HepG2 (cell line): ENCODE measurements at regions not wholly inside any gene's neighbourhood (a gene's known extent, or its start where the extent isn't known, plus 50 kb on each side); places are given as distances from the start of the nearest gene placed in this dataset.

Experiments used
- ATAC-seq: fragments of 200-7000 bp; cut with Tn5 transposase; 3 replicates; pipeline ENCODE4 v1.9.1; 2020; ENCODE audit warnings: mild to moderate bottlenecking, moderate library complexity
- BruUV-seq: library from RNA; stranded (reverse); fragments of 400-500 nt; replicated peaks from 2 replicates; lab custom pipeline; 2021; lab: Mats Ljungman, UMichigan
- CTCF ChIA-PET: fragments of 300-600 bp; formaldehyde crosslinking; extraction: SDS; loops from one replicate; lab custom pipeline; 2021; ENCODE audit warnings: low total read pairs, inconsistent platforms, low intra/inter-chr PET ratio; lab: Yijun Ruan, JAX
- POLR2A ChIA-PET: fragments of 350-600 bp; sonication (Branson Sonifier 250); formaldehyde crosslinking; loops from one replicate; lab custom pipeline; 2020; ENCODE audit warnings: antibody characterized with exemption, inconsistent platforms; lab: Yijun Ruan, JAX
- DNase-seq: peaks from one replicate; pipeline ENCODE4 v3.0.0-alpha.2; 2015; ENCODE audit warnings: low spot score
- FAIRE-seq: peaks from 3 replicates; lab custom pipeline; 2011; peaks lifted over from hg19 to GRCh38; lab: Jason Lieb, UNC
- H2AFZ ChIP-seq: one replicate; pipeline ENCODE4 v1.6.1; 2011; ENCODE audit warnings: low read length, inconsistent platforms
- H3K27ac ChIP-seq: fragments of 300-600 bp; 3 replicates; pipeline ENCODE4 v1.8.0; 2011; ENCODE audit warnings: mixed run types, mild to moderate bottlenecking, mixed read lengths, low read length, inconsistent platforms; ENCODE audit not compliant: insufficient read depth; ENCODE audit errors: extremely low read length
- H3K27me3 ChIP-seq, 2 experiments: fragments of 200-600 bp in 1 of 2; 2 replicates in 1 of 2; 3 replicates in 1 of 2; pipeline versions ENCODE4 v1.6.0 to v1.8.0; 2011; ENCODE audit warnings: low read length in 2 of 2, mild to moderate bottlenecking in 2 of 2, moderate library complexity in 2 of 2, inconsistent platforms in 1 of 2; ENCODE audit not compliant: insufficient read depth in 2 of 2, control insufficient read depth in 1 of 2
- H3K36me3 ChIP-seq, 2 experiments: fragments of 200-600 bp in 1 of 2; replicated peaks in 1 of 2; 2 replicates in 1 of 2; 3 replicates in 1 of 2; pipeline versions ENCODE4 v1.5.1 to v1.8.0; 2011; ENCODE audit warnings: low read length in 2 of 2, inconsistent platforms in 1 of 2; ENCODE audit not compliant: insufficient read depth in 2 of 2, control insufficient read depth in 1 of 2
- H3K4me1 ChIP-seq: 2 replicates; pipeline ENCODE4 v1.5.1; 2012; ENCODE audit warnings: low read length, inconsistent platforms; ENCODE audit not compliant: insufficient read depth
- H3K4me2 ChIP-seq: 2 replicates; pipeline ENCODE4 v1.6.0; 2011; ENCODE audit warnings: low read depth, low read length, inconsistent platforms
- H3K4me3 ChIP-seq, 3 experiments: fragments of 200-600 bp in 1 of 3; sonication (generic), shearing (Covaris generic) in 1 of 3; replicated peaks in 1 of 3; 2 replicates each; pipeline ENCODE4 v1.5.1; 2011 to 2016; ENCODE audit warnings: low read length in 3 of 3, inconsistent platforms in 2 of 3, low read depth in 2 of 3, mild to moderate bottlenecking in 2 of 3, control low read depth in 1 of 3, mixed read lengths in 1 of 3; ENCODE audit not compliant: insufficient read depth in 1 of 3
- H3K79me2 ChIP-seq: one replicate; pipeline ENCODE4 v1.6.1; 2011; ENCODE audit warnings: low read length, inconsistent platforms; ENCODE audit not compliant: insufficient read depth
- H3K9ac ChIP-seq: 2 replicates; pipeline ENCODE4 v1.6.0; 2011; ENCODE audit warnings: mild to moderate bottlenecking, low read depth, low read length, inconsistent platforms; ENCODE audit not compliant: insufficient read depth
- H3K9me3 ChIP-seq: 2 replicates; pipeline ENCODE4 v1.5.1; 2012; ENCODE audit warnings: mild to moderate bottlenecking, low read length
- H4K20me1 ChIP-seq: 2 replicates; pipeline ENCODE4 v1.6.0; 2011; ENCODE audit warnings: inconsistent platforms, mild to moderate bottlenecking, low read length, moderate library complexity; ENCODE audit not compliant: insufficient read depth
- ARID2 ChIP-seq: sonication (generic); formaldehyde crosslinking; IDR thresholded peaks from 2 replicates; pipeline ENCODE4 v1.8.1; 2022; ENCODE audit warnings: mild to moderate bottlenecking, missing genetic modification reagents, borderline replicate concordance
- CBX1 ChIP-seq: IDR thresholded peaks from one replicate; pipeline ENCODE4 v1.6.1; 2016; ENCODE audit warnings: antibody characterized with exemption, low read depth
- HNRNPUL1 ChIP-seq: fragments of 200-400 bp; formaldehyde crosslinking; IDR thresholded peaks from 2 replicates; pipeline ENCODE4 v1.6.1; 2017; ENCODE audit warnings: low read depth, mild to moderate bottlenecking, low read length, moderate library complexity
- KLF9 ChIP-seq: IDR thresholded peaks from 2 replicates; pipeline ENCODE4 v1.6.1; 2016; ENCODE audit warnings: low read depth
- NCOR1 ChIP-seq: fragments of 200-600 bp; sonication (generic); IDR thresholded peaks from 2 replicates; pipeline ENCODE4 v1.7.0; 2017; ENCODE audit warnings: antibody characterized with exemption, low read length, borderline replicate concordance
- PHF21A ChIP-seq: sonication (generic); formaldehyde crosslinking; IDR thresholded peaks from 2 replicates; pipeline ENCODE4 v1.5.0; 2020; ENCODE audit warnings: mild to moderate bottlenecking, missing genetic modification reagents
- RFX5 ChIP-seq: IDR thresholded peaks from 2 replicates; pipeline ENCODE4 v1.6.1; 2011; ENCODE audit warnings: low read depth, low read length, improper control_type of control experiment
- SUZ12 ChIP-seq: fragments of 150-350 bp; IDR thresholded peaks from 2 replicates; pipeline ENCODE4 v1.6.1; 2014; ENCODE audit warnings: low read depth, low read length
- TAF1 ChIP-seq: sonication (generic); formaldehyde crosslinking; IDR thresholded peaks from 2 replicates; pipeline ENCODE4 v1.4.0; 2020; ENCODE audit warnings: missing genetic modification reagents
- XRCC5 ChIP-seq: fragments of 200-400 bp; formaldehyde crosslinking; optimal IDR thresholded peaks from 2 replicates; pipeline ENCODE3; 2017; ENCODE audit warnings: mild to moderate bottlenecking, low read length
- ZFX ChIP-seq: sonication (generic); formaldehyde crosslinking; IDR thresholded peaks from 2 replicates; pipeline ENCODE4 v1.4.0; 2020; ENCODE audit warnings: mild to moderate bottlenecking, low read depth, missing genetic modification reagents, moderate library complexity
- ZNF367 ChIP-seq: sonication (generic); formaldehyde crosslinking; IDR thresholded peaks from 2 replicates; pipeline ENCODE4 v1.4.0; 2020; ENCODE audit warnings: missing genetic modification reagents, borderline replicate concordance
- ZNF44 ChIP-seq: sonication (generic); formaldehyde crosslinking; IDR thresholded peaks from 2 replicates; pipeline ENCODE4 v1.5.1; 2020; ENCODE audit warnings: mild to moderate bottlenecking, missing genetic modification reagents
- ZNF510 ChIP-seq: sonication (generic); formaldehyde crosslinking; IDR thresholded peaks from 2 replicates; pipeline ENCODE4 v1.4.0; 2020; ENCODE audit warnings: low read depth, mild to moderate bottlenecking, missing genetic modification reagents
- ZNF776 ChIP-seq: sonication (generic); formaldehyde crosslinking; IDR thresholded peaks from 2 replicates; pipeline ENCODE4 v1.4.0; 2020; ENCODE audit warnings: mild to moderate bottlenecking, missing genetic modification reagents
- WGBS: methylation state at CpG from one replicate; pipeline ENCODE4 v1.1.6; 2017; ENCODE audit warnings: low lambda C conversion rate; 5-methylcytosine and 5-hydroxymethylcytosine counted together
- in situ Hi-C: cut with HindIII; loops from 2 replicates; pipeline ENCODE4 v1.10.0; 2017; ENCODE audit warnings: low pct_unique_long_range_greater_than_20kb; ENCODE audit not compliant: extremely low pct_ligation_motif_present
- intact Hi-C: fragments of 100-400 bp; cut with micrococcal nuclease; formaldehyde crosslinking; loops from one replicate; pipeline ENCODE4 v1.10.0; 2022; ENCODE audit not compliant: unreplicated experiment
- TF ChIP-seq, protein P1 (sequence below): sonication (generic); formaldehyde crosslinking; IDR thresholded peaks from 2 replicates; pipeline ENCODE4 v1.4.0; 2020; ENCODE audit warnings: low read depth, mild to moderate bottlenecking, missing genetic modification reagents
- TF ChIP-seq, protein P2 (sequence below): sonication (generic); formaldehyde crosslinking; IDR thresholded peaks from 2 replicates; pipeline ENCODE4 v1.5.1; 2020; ENCODE audit warnings: missing genetic modification reagents, mild to moderate bottlenecking, borderline replicate concordance
- TF ChIP-seq, protein P3 (sequence below): sonication (generic); formaldehyde crosslinking; IDR thresholded peaks from 2 replicates; pipeline ENCODE4 v1.4.0; 2020; ENCODE audit warnings: missing genetic modification reagents

- Histone ChIP-seq H3K9ac (no peak overlapping the region), H3K27me3 (no peaks in the 10 kb centered on the region), H4K20me1 (no peaks in the 10 kb centered on the region), H3K9me3 (no peaks in the 10 kb centered on the region), H3K4me2 (no peak overlapping the region), H2AFZ (no peak overlapping the region), H3K36me3 (no peaks in the 10 kb centered on the region), H3K4me3 (no peak overlapping the region), H3K27ac (no peak overlapping the region), H3K79me2 (no peaks in the 10 kb centered on the region), H3K4me1 (peaks cover 14% of the 10 kb centered on the region)
- TF ChIP-seq PHF21A (no peak), TAF1 (no peak), SUZ12 (no peak), NCOR1 (no peak), ZNF367 (CRISPR knock-in tag) (no peak), XRCC5 (no peak), KLF9 (CRISPR knock-in tag) (no peak), ZNF510 (no peak), ZNF776 (CRISPR knock-in tag) (no peak), CBX1 (no peak), ZNF44 (no peak), HNRNPUL1 (no peak), ARID2 (CRISPR knock-in tag) (no peak), ZFX (no peak), RFX5 (no peak)
- TF ChIP-seq, protein P1, sequence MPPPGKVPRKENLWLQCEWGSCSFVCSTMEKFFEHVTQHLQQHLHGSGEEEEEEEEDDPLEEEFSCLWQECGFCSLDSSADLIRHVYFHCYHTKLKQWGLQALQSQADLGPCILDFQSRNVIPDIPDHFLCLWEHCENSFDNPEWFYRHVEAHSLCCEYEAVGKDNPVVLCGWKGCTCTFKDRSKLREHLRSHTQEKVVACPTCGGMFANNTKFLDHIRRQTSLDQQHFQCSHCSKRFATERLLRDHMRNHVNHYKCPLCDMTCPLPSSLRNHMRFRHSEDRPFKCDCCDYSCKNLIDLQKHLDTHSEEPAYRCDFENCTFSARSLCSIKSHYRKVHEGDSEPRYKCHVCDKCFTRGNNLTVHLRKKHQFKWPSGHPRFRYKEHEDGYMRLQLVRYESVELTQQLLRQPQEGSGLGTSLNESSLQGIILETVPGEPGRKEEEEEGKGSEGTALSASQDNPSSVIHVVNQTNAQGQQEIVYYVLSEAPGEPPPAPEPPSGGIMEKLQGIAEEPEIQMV (CRISPR knock-in tag) = no peak
- TF ChIP-seq, protein P2, sequence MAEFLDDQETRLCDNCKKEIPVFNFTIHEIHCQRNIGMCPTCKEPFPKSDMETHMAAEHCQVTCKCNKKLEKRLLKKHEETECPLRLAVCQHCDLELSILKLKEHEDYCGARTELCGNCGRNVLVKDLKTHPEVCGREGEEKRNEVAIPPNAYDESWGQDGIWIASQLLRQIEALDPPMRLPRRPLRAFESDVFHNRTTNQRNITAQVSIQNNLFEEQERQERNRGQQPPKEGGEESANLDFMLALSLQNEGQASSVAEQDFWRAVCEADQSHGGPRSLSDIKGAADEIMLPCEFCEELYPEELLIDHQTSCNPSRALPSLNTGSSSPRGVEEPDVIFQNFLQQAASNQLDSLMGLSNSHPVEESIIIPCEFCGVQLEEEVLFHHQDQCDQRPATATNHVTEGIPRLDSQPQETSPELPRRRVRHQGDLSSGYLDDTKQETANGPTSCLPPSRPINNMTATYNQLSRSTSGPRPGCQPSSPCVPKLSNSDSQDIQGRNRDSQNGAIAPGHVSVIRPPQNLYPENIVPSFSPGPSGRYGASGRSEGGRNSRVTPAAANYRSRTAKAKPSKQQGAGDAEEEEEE (CRISPR knock-in tag) = no peak
- TF ChIP-seq, protein P3, sequence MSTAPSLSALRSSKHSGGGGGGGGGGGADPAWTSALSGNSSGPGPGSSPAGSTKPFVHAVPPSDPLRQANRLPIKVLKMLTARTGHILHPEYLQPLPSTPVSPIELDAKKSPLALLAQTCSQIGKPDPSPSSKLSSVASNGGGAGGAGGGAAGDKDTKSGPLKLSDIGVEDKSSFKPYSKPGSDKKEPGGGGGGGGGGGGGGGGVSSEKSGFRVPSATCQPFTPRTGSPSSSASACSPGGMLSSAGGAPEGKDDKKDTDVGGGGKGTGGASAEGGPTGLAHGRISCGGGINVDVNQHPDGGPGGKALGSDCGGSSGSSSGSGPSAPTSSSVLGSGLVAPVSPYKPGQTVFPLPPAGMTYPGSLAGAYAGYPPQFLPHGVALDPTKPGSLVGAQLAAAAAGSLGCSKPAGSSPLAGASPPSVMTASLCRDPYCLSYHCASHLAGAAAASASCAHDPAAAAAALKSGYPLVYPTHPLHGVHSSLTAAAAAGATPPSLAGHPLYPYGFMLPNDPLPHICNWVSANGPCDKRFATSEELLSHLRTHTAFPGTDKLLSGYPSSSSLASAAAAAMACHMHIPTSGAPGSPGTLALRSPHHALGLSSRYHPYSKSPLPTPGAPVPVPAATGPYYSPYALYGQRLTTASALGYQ (CRISPR knock-in tag) = no peak
- CTCF ChIA-PET = no interaction called here
- BruUV-seq = no TSS peak
- POLR2A ChIA-PET = no interaction called here
- FAIRE-seq (no peak), DNase-seq (no peak), ATAC-seq (no peak)
- intact Hi-C loops (no loop called here), in situ Hi-C loops (no loop called here)
- 83% methylated on average over 1 of the region's 4 CpGs for WGBS
These were observed 116.7 kb downstream of the MID1IP1 start for GRCh38 chrX:38917954-38918353.
